ENCODE measurements at regions not wholly inside any gene's neighbourhood (a gene's known extent, or its start where the extent isn't known, plus 50 kb on each side); places are given as distances from the start of the nearest gene placed in this dataset.

GRCh38 chr12:19572920-19573558 is 133.7 kb downstream of the AEBP2 start:
- Histone ChIP-seq H3K4me2 (ENCODE audit: low read depth, low read length) (no peak overlapping the region), H3K9me3 (replicated peaks; ENCODE audit: insufficient read depth, low read length) (no peaks in the 10 kb centered on the region)
- DNase-seq: peak; percentile 46

GRCh38 chr12:19573866-19574265 is 134.6 kb downstream of the AEBP2 start:
- no peaks in the 10 kb centered on the region for H3K27me3 ChIP-seq (replicated peaks; ENCODE audit: insufficient read depth, low read length)
- no peak overlapping the region for H2AFZ ChIP-seq (ENCODE audit: low read length)
- H3K9me3 ChIP-seq (replicated peaks; ENCODE audit: insufficient read depth, low read length): no peaks in the 10 kb centered on the region
- H4K20me1 ChIP-seq (ENCODE audit: insufficient read depth, low read length): no peaks in the 10 kb centered on the region
- no peaks in the 10 kb centered on the region for H3K36me3 ChIP-seq (replicated peaks; ENCODE audit: insufficient read depth, low read length)
- no peak overlapping the region for H3K4me2 ChIP-seq (ENCODE audit: low read depth, low read length)
- H3K9ac ChIP-seq (ENCODE audit: low read length): no peak overlapping the region
- no peak overlapping the region for H3K27ac ChIP-seq (ENCODE audit: low read length)
- no peaks in the 10 kb centered on the region for H3K9me2 ChIP-seq (replicated peaks; ENCODE audit: insufficient read depth, low read length)
- DNase-seq: no peak
- TF ChIP-seq, protein P1, sequence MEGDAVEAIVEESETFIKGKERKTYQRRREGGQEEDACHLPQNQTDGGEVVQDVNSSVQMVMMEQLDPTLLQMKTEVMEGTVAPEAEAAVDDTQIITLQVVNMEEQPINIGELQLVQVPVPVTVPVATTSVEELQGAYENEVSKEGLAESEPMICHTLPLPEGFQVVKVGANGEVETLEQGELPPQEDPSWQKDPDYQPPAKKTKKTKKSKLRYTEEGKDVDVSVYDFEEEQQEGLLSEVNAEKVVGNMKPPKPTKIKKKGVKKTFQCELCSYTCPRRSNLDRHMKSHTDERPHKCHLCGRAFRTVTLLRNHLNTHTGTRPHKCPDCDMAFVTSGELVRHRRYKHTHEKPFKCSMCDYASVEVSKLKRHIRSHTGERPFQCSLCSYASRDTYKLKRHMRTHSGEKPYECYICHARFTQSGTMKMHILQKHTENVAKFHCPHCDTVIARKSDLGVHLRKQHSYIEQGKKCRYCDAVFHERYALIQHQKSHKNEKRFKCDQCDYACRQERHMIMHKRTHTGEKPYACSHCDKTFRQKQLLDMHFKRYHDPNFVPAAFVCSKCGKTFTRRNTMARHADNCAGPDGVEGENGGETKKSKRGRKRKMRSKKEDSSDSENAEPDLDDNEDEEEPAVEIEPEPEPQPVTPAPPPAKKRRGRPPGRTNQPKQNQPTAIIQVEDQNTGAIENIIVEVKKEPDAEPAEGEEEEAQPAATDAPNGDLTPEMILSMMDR (IDR thresholded peaks at IDR 0.05; ENCODE audit: low read length): no peak
- TF ChIP-seq EZH2phosphoT487 (IDR thresholded peaks at IDR 0.05; ENCODE audit: low read length) (no peak), EZH2 (optimal IDR thresholded peaks at IDR 0.05; ENCODE audit: low read depth, low read length) (no peak)
- H3F3A ChIP-seq (ENCODE audit: insufficient read depth, low read length): no peaks in the 10 kb centered on the region
- no peaks in the 10 kb centered on the region for H3K4me1 ChIP-seq (ENCODE audit: low read length)
- H3K4me3 ChIP-seq (ENCODE audit: low read length): no peak overlapping the region
- no peaks in the 10 kb centered on the region for H3K79me2 ChIP-seq (ENCODE audit: low read length)

More at GRCh38 chr12:19572920-19573558, 133.7 kb downstream of the AEBP2 start:
- no peak overlapping the region for H3K4me3 ChIP-seq (ENCODE audit: low read length)
- H3K9me2 ChIP-seq (replicated peaks; ENCODE audit: insufficient read depth, low read length): no peaks in the 10 kb centered on the region
- no peaks in the 10 kb centered on the region for H3K27me3 ChIP-seq (replicated peaks; ENCODE audit: insufficient read depth, low read length)
- no peaks in the 10 kb centered on the region for H3K4me1 ChIP-seq (ENCODE audit: low read length)
- H2AFZ ChIP-seq (ENCODE audit: low read length): peak overlapping the region; percentile 28; the same call in 1 of the 2 replicates
- H3K36me3 ChIP-seq (replicated peaks; ENCODE audit: insufficient read depth, low read length): no peaks in the 10 kb centered on the region
- H3K27ac ChIP-seq (ENCODE audit: low read length): no peak overlapping the region
- no peaks in the 10 kb centered on the region for H3K79me2 ChIP-seq (ENCODE audit: low read length)
- no peak overlapping the region for H3K9ac ChIP-seq (ENCODE audit: low read length)
- H3F3A ChIP-seq (ENCODE audit: insufficient read depth, low read length): no peaks in the 10 kb centered on the region
- H4K20me1 ChIP-seq (ENCODE audit: insufficient read depth, low read length): no peaks in the 10 kb centered on the region
- TF ChIP-seq EZH2phosphoT487 (IDR thresholded peaks at IDR 0.05; ENCODE audit: low read length) (no peak), EZH2 (optimal IDR thresholded peaks at IDR 0.05; ENCODE audit: low read depth, low read length) (no peak)
- TF ChIP-seq, protein P1 (IDR thresholded peaks at IDR 0.05; ENCODE audit: low read length): peak; percentile 62

- no peak overlapping the region for H3K4me2 ChIP-seq (ENCODE audit: low read depth, low read length)
- no peaks in the 10 kb centered on the region for H3K9me3 ChIP-seq (replicated peaks; ENCODE audit: insufficient read depth, low read length)
- no peaks in the 10 kb centered on the region for H4K20me1 ChIP-seq (ENCODE audit: insufficient read depth, low read length)
- H3K36me3 ChIP-seq (replicated peaks; ENCODE audit: insufficient read depth, low read length): no peaks in the 10 kb centered on the region
- H3K4me3 ChIP-seq (ENCODE audit: low read length): no peak overlapping the region
- H3K27me3 ChIP-seq (replicated peaks; ENCODE audit: insufficient read depth, low read length): no peaks in the 10 kb centered on the region
- no peaks in the 10 kb centered on the region for H3K4me1 ChIP-seq (ENCODE audit: low read length)
- H3K9me2 ChIP-seq (replicated peaks; ENCODE audit: insufficient read depth, low read length): no peaks in the 10 kb centered on the region
- H3K27ac ChIP-seq (ENCODE audit: low read length): no peak overlapping the region
- no peaks in the 10 kb centered on the region for H3F3A ChIP-seq (ENCODE audit: insufficient read depth, low read length)
- TF ChIP-seq EZH2 (optimal IDR thresholded peaks at IDR 0.05; ENCODE audit: low read depth, low read length) (no peak), EZH2phosphoT487 (IDR thresholded peaks at IDR 0.05; ENCODE audit: low read length) (no peak)
- TF ChIP-seq, protein P1 (IDR thresholded peaks at IDR 0.05; ENCODE audit: low read length): no peak
- no peak for DNase-seq
- no peak overlapping the region for H2AFZ ChIP-seq (ENCODE audit: low read length)
- no peaks in the 10 kb centered on the region for H3K79me2 ChIP-seq (ENCODE audit: low read length)
- no peak overlapping the region for H3K9ac ChIP-seq (ENCODE audit: low read length)
Measured at GRCh38 chr12:19574601-19575000, 135.3 kb downstream of the AEBP2 start.
